GM23338 (cell line): ENCODE measurements at regions not wholly inside any gene's neighbourhood (a gene's known extent, or its start where the extent isn't known, plus 50 kb on each side); places are given as distances from the start of the nearest gene placed in this dataset.

Experiments used
- ATAC-seq: fragments of 200-7000 bp; cut with Tn5 transposase; 3 replicates; pipeline ENCODE4 v1.9.1; 2020
- DNase-seq: peaks from one replicate; pipeline ENCODE4 v3.0.0-alpha.2; 2015; ENCODE audit warnings: low spot score
- H2AFZ ChIP-seq: fragments of 200-600 bp; sonication (generic); 2 replicates; pipeline ENCODE4 v1.8.0; 2016; ENCODE audit warnings: antibody characterized with exemption, mild to moderate bottlenecking, moderate library complexity
- H3F3A ChIP-seq: fragments of 200-600 bp; sonication (generic); replicated peaks from 2 replicates; pipeline ENCODE4 v1.8.0; 2017; ENCODE audit warnings: antibody characterized with exemption, mixed run types, low read depth
- H3K27ac ChIP-seq: fragments of 200-600 bp; sonication (generic); 2 replicates; pipeline ENCODE4 v1.6.1; 2016; ENCODE audit warnings: low read depth
- H3K27me3 ChIP-seq: fragments of 200-600 bp; sonication (generic); 2 replicates; pipeline ENCODE4 v1.8.0; 2016; ENCODE audit warnings: mild to moderate bottlenecking, mixed run types, moderate library complexity; ENCODE audit not compliant: insufficient read depth
- H3K36me3 ChIP-seq: fragments of 200-600 bp; sonication (generic); 2 replicates; pipeline ENCODE4 v1.8.0; 2016; ENCODE audit warnings: mild to moderate bottlenecking; ENCODE audit not compliant: insufficient read depth
- H3K4me1 ChIP-seq: fragments of 200-600 bp; sonication (generic); 2 replicates; pipeline ENCODE4 v1.8.0; 2016; ENCODE audit warnings: mild to moderate bottlenecking, moderate library complexity; ENCODE audit not compliant: insufficient read depth
- H3K4me2 ChIP-seq: fragments of 200-600 bp; sonication (generic); 2 replicates; pipeline ENCODE4 v1.7.1; 2017; ENCODE audit warnings: mixed run types
- H3K4me3 ChIP-seq: fragments of 200-600 bp; sonication (generic); 2 replicates; pipeline ENCODE4 v1.6.1; 2016; ENCODE audit warnings: mixed run types
- H3K79me2 ChIP-seq: fragments of 200-600 bp; sonication (generic); replicated peaks from 2 replicates; pipeline ENCODE4 v1.8.0; 2017; ENCODE audit warnings: mild to moderate bottlenecking; ENCODE audit not compliant: insufficient read depth
- H3K9me2 ChIP-seq: fragments of 200-600 bp; sonication (generic); 2 replicates; pipeline ENCODE4 v1.8.0; 2017; ENCODE audit not compliant: insufficient read depth
- H4K20me1 ChIP-seq: fragments of 200-600 bp; sonication (generic); replicated peaks from 2 replicates; pipeline ENCODE4 v1.8.0; 2017; ENCODE audit warnings: mild to moderate bottlenecking; ENCODE audit not compliant: insufficient read depth
- H3K27ac Mint-ChIP-seq: 2 replicates; pipeline ENCODE4 v1.8.0; 2020; ENCODE audit warnings: inconsistent platforms, mild to moderate bottlenecking, moderate library complexity, mixed read lengths
- H3K27me3 Mint-ChIP-seq: 3 replicates; pipeline ENCODE4 v1.8.0; 2022; ENCODE audit warnings: low read depth, mild to moderate bottlenecking, moderate library complexity, mixed read lengths, inconsistent platforms; ENCODE audit not compliant: insufficient read depth, poor library complexity
- H3K36me3 Mint-ChIP-seq: 3 replicates; pipeline ENCODE4 v1.8.0; 2021; ENCODE audit warnings: low read depth, mild to moderate bottlenecking, inconsistent platforms, moderate library complexity, mixed read lengths
- H3K4me1 Mint-ChIP-seq: 3 replicates; pipeline ENCODE4 v1.8.0; 2020; ENCODE audit warnings: mild to moderate bottlenecking, inconsistent platforms, mixed read lengths
- H3K4me3 Mint-ChIP-seq: 3 replicates; pipeline ENCODE4 v1.8.0; 2021; ENCODE audit warnings: moderate library complexity, mild to moderate bottlenecking, inconsistent platforms, mixed read lengths
- H3K9me3 Mint-ChIP-seq: 3 replicates; pipeline ENCODE4 v1.8.0; 2020; ENCODE audit warnings: moderate library complexity, mild to moderate bottlenecking, inconsistent platforms, mixed read lengths
- EZH2 ChIP-seq: fragments of 200-600 bp; sonication (generic); IDR thresholded peaks from one replicate; pipeline ENCODE4 v1.8.0; 2017; ENCODE audit warnings: antibody characterized with exemption, mild to moderate bottlenecking, low read depth; ENCODE audit not compliant: unreplicated experiment
- EZH2phosphoT487 ChIP-seq: fragments of 200-600 bp; sonication (generic); IDR thresholded peaks from one replicate; pipeline ENCODE4 v1.8.1; 2018; ENCODE audit warnings: antibody characterized with exemption; ENCODE audit not compliant: unreplicated experiment
- REST ChIP-seq: IDR thresholded peaks from one replicate; pipeline ENCODE4 v1.6.1; 2018; ENCODE audit warnings: antibody characterized with exemption; ENCODE audit not compliant: unreplicated experiment
- STAT1 ChIP-seq: IDR thresholded peaks from one replicate; pipeline ENCODE4 v1.6.1; 2016; ENCODE audit warnings: antibody characterized with exemption; ENCODE audit not compliant: unreplicated experiment
- ZNF331 ChIP-seq: fragments of 250-450 bp; sonication (Bioruptor Pico); IDR thresholded peaks from 2 replicates; pipeline ENCODE4 v1.5.0; 2020; ENCODE audit warnings: low read depth, mild to moderate bottlenecking, moderate library complexity
- TF ChIP-seq, protein P1 (sequence below): IDR thresholded peaks from 2 replicates; pipeline ENCODE4 v1.6.1; 2016; ENCODE audit warnings: antibody characterized with exemption
- TF ChIP-seq, protein P2 (sequence below): fragments of 250-450 bp; sonication (Bioruptor Pico); IDR thresholded peaks from 2 replicates; pipeline ENCODE4 v1.5.0; 2020; ENCODE audit warnings: mild to moderate bottlenecking, moderate library complexity

DNA sequence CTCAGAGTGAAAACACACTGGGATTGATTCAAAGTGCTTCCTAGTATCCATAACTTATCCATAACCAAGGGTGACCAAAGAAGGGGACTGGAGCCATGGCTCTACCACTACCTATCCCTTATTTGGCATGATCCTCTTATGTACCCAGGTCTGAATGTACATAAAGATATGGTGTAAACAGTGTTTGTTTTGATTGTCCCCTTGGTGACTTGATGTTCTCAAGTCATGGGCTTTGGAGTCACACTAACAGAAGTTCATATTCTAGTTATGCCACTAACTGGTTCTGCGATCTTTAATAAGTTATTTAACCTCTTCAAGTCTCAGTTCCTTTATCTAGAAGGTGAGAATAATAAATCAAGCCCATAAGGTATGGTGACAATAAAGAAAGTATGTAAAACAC lies 283.4 kb upstream of the PTGER4 start:
- Histone ChIP-seq H3F3A (no peaks in the 10 kb centered on the region), H3K79me2 (no peaks in the 10 kb centered on the region), H3K4me3 (no peak overlapping the region), H3K27me3 (no peaks in the 10 kb centered on the region), H3K4me1 (no peaks in the 10 kb centered on the region), H2AFZ (no peak overlapping the region), H3K36me3 (no peaks in the 10 kb centered on the region), H3K4me2 (no peak overlapping the region), H4K20me1 (no peaks in the 10 kb centered on the region), H3K27ac (no peak overlapping the region), H3K9me2 (no peaks in the 10 kb centered on the region)
- ATAC-seq (no peak), DNase-seq (no peak)
- H3K27me3 Mint-ChIP-seq = no peaks in the 10 kb centered on the region
- H3K27ac Mint-ChIP-seq = no peak overlapping the region
- H3K4me1 Mint-ChIP-seq = no peaks in the 10 kb centered on the region
- no peak for TF ChIP-seq ZNF331 (CRISPR knock-in tag)
- TF ChIP-seq, protein P1, sequence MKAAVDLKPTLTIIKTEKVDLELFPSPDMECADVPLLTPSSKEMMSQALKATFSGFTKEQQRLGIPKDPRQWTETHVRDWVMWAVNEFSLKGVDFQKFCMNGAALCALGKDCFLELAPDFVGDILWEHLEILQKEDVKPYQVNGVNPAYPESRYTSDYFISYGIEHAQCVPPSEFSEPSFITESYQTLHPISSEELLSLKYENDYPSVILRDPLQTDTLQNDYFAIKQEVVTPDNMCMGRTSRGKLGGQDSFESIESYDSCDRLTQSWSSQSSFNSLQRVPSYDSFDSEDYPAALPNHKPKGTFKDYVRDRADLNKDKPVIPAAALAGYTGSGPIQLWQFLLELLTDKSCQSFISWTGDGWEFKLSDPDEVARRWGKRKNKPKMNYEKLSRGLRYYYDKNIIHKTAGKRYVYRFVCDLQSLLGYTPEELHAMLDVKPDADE = no peak
- TF ChIP-seq, protein P2, sequence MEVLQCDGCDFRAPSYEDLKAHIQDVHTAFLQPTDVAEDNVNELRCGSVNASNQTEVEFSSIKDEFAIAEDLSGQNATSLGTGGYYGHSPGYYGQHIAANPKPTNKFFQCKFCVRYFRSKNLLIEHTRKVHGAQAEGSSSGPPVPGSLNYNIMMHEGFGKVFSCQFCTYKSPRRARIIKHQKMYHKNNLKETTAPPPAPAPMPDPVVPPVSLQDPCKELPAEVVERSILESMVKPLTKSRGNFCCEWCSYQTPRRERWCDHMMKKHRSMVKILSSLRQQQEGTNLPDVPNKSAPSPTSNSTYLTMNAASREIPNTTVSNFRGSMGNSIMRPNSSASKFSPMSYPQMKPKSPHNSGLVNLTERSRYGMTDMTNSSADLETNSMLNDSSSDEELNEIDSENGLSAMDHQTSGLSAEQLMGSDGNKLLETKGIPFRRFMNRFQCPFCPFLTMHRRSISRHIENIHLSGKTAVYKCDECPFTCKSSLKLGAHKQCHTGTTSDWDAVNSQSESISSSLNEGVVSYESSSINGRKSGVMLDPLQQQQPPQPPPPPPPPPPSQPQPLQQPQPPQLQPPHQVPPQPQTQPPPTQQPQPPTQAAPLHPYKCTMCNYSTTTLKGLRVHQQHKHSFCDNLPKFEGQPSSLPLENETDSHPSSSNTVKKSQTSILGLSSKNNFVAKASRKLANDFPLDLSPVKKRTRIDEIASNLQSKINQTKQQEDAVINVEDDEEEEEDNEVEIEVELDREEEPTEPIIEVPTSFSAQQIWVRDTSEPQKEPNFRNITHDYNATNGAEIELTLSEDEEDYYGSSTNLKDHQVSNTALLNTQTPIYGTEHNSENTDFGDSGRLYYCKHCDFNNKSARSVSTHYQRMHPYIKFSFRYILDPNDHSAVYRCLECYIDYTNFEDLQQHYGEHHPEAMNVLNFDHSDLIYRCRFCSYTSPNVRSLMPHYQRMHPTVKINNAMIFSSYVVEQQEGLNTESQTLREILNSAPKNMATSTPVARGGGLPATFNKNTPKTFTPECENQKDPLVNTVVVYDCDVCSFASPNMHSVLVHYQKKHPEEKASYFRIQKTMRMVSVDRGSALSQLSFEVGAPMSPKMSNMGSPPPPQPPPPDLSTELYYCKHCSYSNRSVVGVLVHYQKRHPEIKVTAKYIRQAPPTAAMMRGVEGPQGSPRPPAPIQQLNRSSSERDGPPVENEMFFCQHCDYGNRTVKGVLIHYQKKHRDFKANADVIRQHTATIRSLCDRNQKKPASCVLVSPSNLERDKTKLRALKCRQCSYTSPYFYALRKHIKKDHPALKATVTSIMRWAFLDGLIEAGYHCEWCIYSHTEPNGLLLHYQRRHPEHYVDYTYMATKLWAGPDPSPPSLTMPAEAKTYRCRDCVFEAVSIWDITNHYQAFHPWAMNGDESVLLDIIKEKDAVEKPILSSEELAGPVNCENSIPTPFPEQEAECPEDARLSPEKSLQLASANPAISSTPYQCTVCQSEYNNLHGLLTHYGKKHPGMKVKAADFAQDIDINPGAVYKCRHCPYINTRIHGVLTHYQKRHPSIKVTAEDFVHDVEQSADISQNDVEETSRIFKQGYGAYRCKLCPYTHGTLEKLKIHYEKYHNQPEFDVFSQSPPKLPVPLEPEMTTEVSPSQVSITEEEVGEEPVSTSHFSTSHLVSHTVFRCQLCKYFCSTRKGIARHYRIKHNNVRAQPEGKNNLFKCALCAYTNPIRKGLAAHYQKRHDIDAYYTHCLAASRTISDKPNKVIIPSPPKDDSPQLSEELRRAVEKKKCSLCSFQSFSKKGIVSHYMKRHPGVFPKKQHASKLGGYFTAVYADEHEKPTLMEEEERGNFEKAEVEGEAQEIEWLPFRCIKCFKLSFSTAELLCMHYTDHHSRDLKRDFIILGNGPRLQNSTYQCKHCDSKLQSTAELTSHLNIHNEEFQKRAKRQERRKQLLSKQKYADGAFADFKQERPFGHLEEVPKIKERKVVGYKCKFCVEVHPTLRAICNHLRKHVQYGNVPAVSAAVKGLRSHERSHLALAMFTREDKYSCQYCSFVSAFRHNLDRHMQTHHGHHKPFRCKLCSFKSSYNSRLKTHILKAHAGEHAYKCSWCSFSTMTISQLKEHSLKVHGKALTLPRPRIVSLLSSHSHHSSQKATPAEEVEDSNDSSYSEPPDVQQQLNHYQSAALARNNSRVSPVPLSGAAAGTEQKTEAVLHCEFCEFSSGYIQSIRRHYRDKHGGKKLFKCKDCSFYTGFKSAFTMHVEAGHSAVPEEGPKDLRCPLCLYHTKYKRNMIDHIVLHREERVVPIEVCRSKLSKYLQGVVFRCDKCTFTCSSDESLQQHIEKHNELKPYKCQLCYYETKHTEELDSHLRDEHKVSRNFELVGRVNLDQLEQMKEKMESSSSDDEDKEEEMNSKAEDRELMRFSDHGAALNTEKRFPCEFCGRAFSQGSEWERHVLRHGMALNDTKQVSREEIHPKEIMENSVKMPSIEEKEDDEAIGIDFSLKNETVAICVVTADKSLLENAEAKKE (CRISPR knock-in tag) = no peak
- TF ChIP-seq EZH2 = no peak
- no peaks in the 10 kb centered on the region for H3K36me3 Mint-ChIP-seq
- H3K4me3 Mint-ChIP-seq = no peak overlapping the region
- no peaks in the 10 kb centered on the region for H3K9me3 Mint-ChIP-seq

- Histone ChIP-seq H3K4me3 (no peak overlapping the region), H3K4me1 (no peaks in the 10 kb centered on the region), H3F3A (no peaks in the 10 kb centered on the region), H3K4me2 (no peak overlapping the region), H3K79me2 (no peaks in the 10 kb centered on the region), H3K27ac (no peak overlapping the region), H3K27me3 (no peaks in the 10 kb centered on the region), H4K20me1 (no peaks in the 10 kb centered on the region), H3K9me2 (no peaks in the 10 kb centered on the region), H3K36me3 (no peaks in the 10 kb centered on the region), H2AFZ (no peak overlapping the region)
- H3K4me1 Mint-ChIP-seq = no peaks in the 10 kb centered on the region
- DNase-seq (no peak), ATAC-seq (no peak)
- H3K9me3 Mint-ChIP-seq = no peaks in the 10 kb centered on the region
- no peaks in the 10 kb centered on the region for H3K27me3 Mint-ChIP-seq
- no peak overlapping the region for H3K27ac Mint-ChIP-seq
- H3K36me3 Mint-ChIP-seq = no peaks in the 10 kb centered on the region
- no peak overlapping the region for H3K4me3 Mint-ChIP-seq
- TF ChIP-seq, protein P1 = no peak
- TF ChIP-seq REST = no peak
- no peak for TF ChIP-seq EZH2phosphoT487
- TF ChIP-seq STAT1 = no peak
These were observed 284.5 kb upstream of the PTGER4 start for GRCh38 chr5:40395251-40395650.
